ENCODE measurements at regions not wholly inside any gene's neighbourhood (a gene's known extent, or its start where the extent isn't known, plus 50 kb on each side); places are given as distances from the start of the nearest gene placed in this dataset.

GRCh38 chrX:4935401-4935800 is 1222.0 kb upstream of the PRKX start:
- Histone ChIP-seq H3K27me3 (no peaks in the 10 kb centered on the region), H3K9me3 (no peaks in the 10 kb centered on the region), H3K4me1 (no peaks in the 10 kb centered on the region), H3K36me3 (no peaks in the 10 kb centered on the region), H3K4me3 (no peak overlapping the region), H3K27ac (no peak overlapping the region)
- intact Hi-C loops (cut with DNase I) = no loop called here
- TF ChIP-seq CTCF (IDR thresholded peaks at IDR 0.05) = no peak
- DNase-seq (ENCODE audit: low spot score in 2 of 2) = no peak

GRCh38 chrX:4932790-4933189 is 1219.3 kb upstream of the PRKX start:
- Histone ChIP-seq H3K9me3 (no peaks in the 10 kb centered on the region), H3K27me3 (no peaks in the 10 kb centered on the region), H3K4me3 (no peak overlapping the region), H3K27ac (no peak overlapping the region), H3K4me1 (no peaks in the 10 kb centered on the region), H3K36me3 (no peaks in the 10 kb centered on the region)
- intact Hi-C loops (cut with DNase I) = no loop called here
- TF ChIP-seq CTCF (IDR thresholded peaks at IDR 0.05) = no peak
- no peak for DNase-seq (ENCODE audit: low spot score in 2 of 2)

GRCh38 chrX:4930426-4930825 is 1217.0 kb upstream of the PRKX start:
- H3K27ac ChIP-seq = no peak overlapping the region

GRCh38 chrX:4925911-4926310 is 1212.5 kb upstream of the PRKX start:
- Histone ChIP-seq H3K4me3 (no peak overlapping the region), H3K9me3 (no peaks in the 10 kb centered on the region), H3K27me3 (no peaks in the 10 kb centered on the region), H3K36me3 (no peaks in the 10 kb centered on the region), H3K4me1 (no peaks in the 10 kb centered on the region), H3K27ac (no peak overlapping the region)
- no peak for DNase-seq (ENCODE audit: low spot score in 2 of 2)
- intact Hi-C loops (cut with DNase I) = no loop called here
- no peak for TF ChIP-seq CTCF (IDR thresholded peaks at IDR 0.05)

More at GRCh38 chrX:4930426-4930825, 1217.0 kb upstream of the PRKX start:
- Histone ChIP-seq H3K4me1 (no peaks in the 10 kb centered on the region), H3K4me3 (no peak overlapping the region), H3K36me3 (no peaks in the 10 kb centered on the region), H3K27me3 (no peaks in the 10 kb centered on the region), H3K9me3 (no peaks in the 10 kb centered on the region)
- no peak for DNase-seq (ENCODE audit: low spot score in 2 of 2)
- intact Hi-C loops (cut with DNase I) = no loop called here
- TF ChIP-seq CTCF (IDR thresholded peaks at IDR 0.05) = no peak

- H3K36me3 ChIP-seq = no peaks in the 10 kb centered on the region
- H3K9me3 ChIP-seq = no peaks in the 10 kb centered on the region
- no peak for TF ChIP-seq CTCF (IDR thresholded peaks at IDR 0.05)
- H3K27ac ChIP-seq = no peak overlapping the region
- no peaks in the 10 kb centered on the region for H3K27me3 ChIP-seq
- intact Hi-C loops (cut with DNase I) = no loop called here
- H3K4me1 ChIP-seq = no peaks in the 10 kb centered on the region
- DNase-seq (ENCODE audit: low spot score in 2 of 2) = no peak
- H3K4me3 ChIP-seq = no peak overlapping the region
Observed at GRCh38 chrX:4909348-4909747, 1195.9 kb upstream of the PRKX start.

GRCh38 chrX:4905576-4905975 is 1192.1 kb upstream of the PRKX start:
- DNase-seq (ENCODE audit: low spot score in 2 of 2) = no peak
- Histone ChIP-seq H3K27ac (no peak overlapping the region), H3K4me1 (no peaks in the 10 kb centered on the region), H3K27me3 (no peaks in the 10 kb centered on the region), H3K36me3 (no peaks in the 10 kb centered on the region), H3K4me3 (no peak overlapping the region), H3K9me3 (no peaks in the 10 kb centered on the region)
- no peak for TF ChIP-seq CTCF (IDR thresholded peaks at IDR 0.05)
- intact Hi-C loops (cut with DNase I) = no loop called here

All from ascending aorta (tissue), 2 donors.